ENCODE measurements at regions not wholly inside any gene's neighbourhood (a gene's known extent, or its start where the extent isn't known, plus 50 kb on each side); places are given as distances from the start of the nearest gene placed in this dataset.

GRCh38 chr7:127512663-127513062, 72.7 kb downstream of the GCC1 start:
- TF ChIP-seq CTCF (IDR thresholded peaks at IDR 0.05; ENCODE audit: extremely low read depth, insufficient read depth, missing control alignments) = no peak
- no peak for DNase-seq (ENCODE audit: low spot score)
- in situ Hi-C loops (cut with MboI; ENCODE audit: low pct_unique_long_range_greater_than_20kb, low sequenced_read_pairs, unreplicated experiment) = no loop called here

- in situ Hi-C loops (cut with MboI; ENCODE audit: low pct_unique_long_range_greater_than_20kb, low sequenced_read_pairs, unreplicated experiment) = no loop called here
- TF ChIP-seq CTCF (IDR thresholded peaks at IDR 0.05; ENCODE audit: extremely low read depth, insufficient read depth, missing control alignments) = peak; percentile 56
- DNase-seq (ENCODE audit: low spot score) = peak; percentile 12
These were observed 80.7 kb downstream of the GCC1 start for GRCh38 chr7:127504715-127505114.

GRCh38 chr7:127501817-127502216, 83.6 kb downstream of the GCC1 start:
- in situ Hi-C loops (cut with MboI; ENCODE audit: low pct_unique_long_range_greater_than_20kb, low sequenced_read_pairs, unreplicated experiment) = no loop called here
- no peak for TF ChIP-seq CTCF (IDR thresholded peaks at IDR 0.05; ENCODE audit: extremely low read depth, insufficient read depth, missing control alignments)
- DNase-seq (ENCODE audit: low spot score) = no peak

GRCh38 chr7:127487381-127487780, 94.9 kb upstream of the ZNF800 start:
- in situ Hi-C loops (cut with MboI; ENCODE audit: low pct_unique_long_range_greater_than_20kb, low sequenced_read_pairs, unreplicated experiment) = no loop called here
- DNase-seq (ENCODE audit: low spot score) = no peak
- no peak for TF ChIP-seq CTCF (IDR thresholded peaks at IDR 0.05; ENCODE audit: extremely low read depth, insufficient read depth, missing control alignments)

GRCh38 chr7:127486654-127487053, 94.1 kb upstream of the ZNF800 start:
- peak; percentile 6 for DNase-seq (ENCODE audit: low spot score)
- in situ Hi-C loops (cut with MboI; ENCODE audit: low pct_unique_long_range_greater_than_20kb, low sequenced_read_pairs, unreplicated experiment) = no loop called here
- TF ChIP-seq CTCF (IDR thresholded peaks at IDR 0.05; ENCODE audit: extremely low read depth, insufficient read depth, missing control alignments) = no peak

GRCh38 chr7:127485482-127485881, 93.0 kb upstream of the ZNF800 start:
- no peak for DNase-seq (ENCODE audit: low spot score)
- no peak for TF ChIP-seq CTCF (IDR thresholded peaks at IDR 0.05; ENCODE audit: extremely low read depth, insufficient read depth, missing control alignments)
- in situ Hi-C loops (cut with MboI; ENCODE audit: low pct_unique_long_range_greater_than_20kb, low sequenced_read_pairs, unreplicated experiment) = no loop called here

GRCh38 chr7:127484954-127485353, 92.4 kb upstream of the ZNF800 start:
- in situ Hi-C loops (cut with MboI; ENCODE audit: low pct_unique_long_range_greater_than_20kb, low sequenced_read_pairs, unreplicated experiment) = no loop called here
- no peak for TF ChIP-seq CTCF (IDR thresholded peaks at IDR 0.05; ENCODE audit: extremely low read depth, insufficient read depth, missing control alignments)
- DNase-seq (ENCODE audit: low spot score) = no peak

Measured in GM13977 (cell line).